ENCODE measurements at regions not wholly inside any gene's neighbourhood (a gene's known extent, or its start where the extent isn't known, plus 50 kb on each side); places are given as distances from the start of the nearest gene placed in this dataset.
A peak's percentile ranks its signal among the peaks of the same experiment; 100 is the strongest.

DNA sequence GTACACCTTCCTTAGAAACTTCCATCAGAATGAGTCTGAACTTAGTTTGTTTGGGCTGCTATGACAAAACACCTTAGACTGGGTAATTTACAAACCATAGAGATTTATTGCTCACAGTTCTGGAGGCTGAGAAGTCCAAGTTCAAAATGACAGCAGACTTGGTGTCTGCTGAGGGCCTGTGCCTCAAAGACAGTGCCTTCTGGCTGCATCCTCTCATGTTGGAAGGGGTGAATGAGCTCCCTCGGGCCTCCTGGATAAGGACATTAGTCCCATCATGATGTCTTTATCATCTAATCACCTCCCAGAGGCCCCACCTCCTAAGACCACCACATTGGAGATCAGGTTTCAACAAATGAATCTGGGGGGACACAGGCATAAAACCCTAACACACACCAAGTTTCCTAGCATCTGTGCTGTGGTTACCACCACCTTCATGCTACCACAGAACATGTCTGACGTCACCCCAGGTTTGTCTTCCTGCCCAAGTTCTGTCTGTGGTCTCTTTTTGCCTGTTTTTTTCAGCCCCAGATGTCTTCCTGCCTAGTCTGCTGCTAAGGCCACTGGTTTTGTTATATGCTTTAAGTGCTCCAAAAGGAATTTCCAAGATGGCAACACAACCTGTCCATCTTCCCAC is 150.9 kb upstream of the COBL start:
- Mint-ChIP-seq H3K27ac (no peak overlapping the region), H3K9me3 (no peaks in the 10 kb centered on the region), H3K4me3 (no peak overlapping the region), H3K36me3 (ENCODE audit: low read depth) (no peaks in the 10 kb centered on the region), H3K27me3 (peaks cover 3% of the 10 kb centered on the region), H3K4me1 (ENCODE audit: low read depth) (peaks cover 11% of the 10 kb centered on the region)
- no peak overlapping the region for H3K27ac ChIP-seq (ENCODE audit: low read depth in 1 of 2, low read length in 2 of 2)
- H3K4me1 ChIP-seq (ENCODE audit: insufficient read depth, low read length), result no peaks in the 10 kb centered on the region
- intact Hi-C loops (cut with DNase I, micrococcal nuclease), result no loop called here
- DNase-seq, result peak in 3 of 14 experiments; percentile 31 to 48 (median 32)
- peaks cover 0 to 6% of the 10 kb centered on the region in 2 experiments for H3K27me3 ChIP-seq (ENCODE audit: control insufficient read depth in 1 of 2, insufficient read depth in 2 of 2, low read length in 2 of 2)
- peak; percentile 71 for ATAC-seq (ENCODE audit: poor library complexity)
- peaks cover 0 to 11% of the 10 kb centered on the region in 2 experiments for H3K9me3 ChIP-seq (ENCODE audit: control insufficient read depth in 1 of 2, insufficient read depth in 1 of 2, low read length in 2 of 2)
- no peak overlapping the region for H3K4me3 ChIP-seq (ENCODE audit: low read length)
- POLR2A ChIA-PET, result no interaction called here
- CTCF ChIA-PET, result interaction anchor here (0.6 kb wide), 1 partner anchor 1439 kb away, joined by 3 read pairs; no protein-coding TSS in a partner anchor
- no peak for TF ChIP-seq CTCF (IDR thresholded peaks at IDR 0.05)
- no peaks in the 10 kb centered on the region for H3K36me3 ChIP-seq (ENCODE audit: insufficient read depth, low read length)

- no peaks in the 10 kb centered on the region for H3K27me3 Mint-ChIP-seq
- ChIA-PET POLR2A (no interaction called here), CTCF (no interaction called here)
- intact Hi-C loops (cut with DNase I, micrococcal nuclease), result no loop called here
- DNase-seq, result no peak
- H3K36me3 ChIP-seq (ENCODE audit: insufficient read depth, low read length), result no peaks in the 10 kb centered on the region
- no peak overlapping the region for H3K4me3 Mint-ChIP-seq
- TF ChIP-seq CTCF (IDR thresholded peaks at IDR 0.05), result no peak
- no peak overlapping the region for H3K27ac Mint-ChIP-seq
- no peak overlapping the region for H3K27ac ChIP-seq (ENCODE audit: low read depth in 1 of 2, low read length in 2 of 2)
- H3K4me3 ChIP-seq (ENCODE audit: low read length), result no peak overlapping the region
- H3K36me3 Mint-ChIP-seq (ENCODE audit: low read depth), result no peaks in the 10 kb centered on the region
- no peaks in the 10 kb centered on the region for H3K9me3 ChIP-seq (ENCODE audit: control insufficient read depth in 1 of 2, insufficient read depth in 1 of 2, low read length in 2 of 2)
- ATAC-seq (ENCODE audit: poor library complexity), result no peak
- H3K9me3 Mint-ChIP-seq, result no peaks in the 10 kb centered on the region
- H3K4me1 ChIP-seq (ENCODE audit: insufficient read depth, low read length), result no peaks in the 10 kb centered on the region
- no peaks in the 10 kb centered on the region for H3K4me1 Mint-ChIP-seq (ENCODE audit: low read depth)
- H3K27me3 ChIP-seq (ENCODE audit: control insufficient read depth in 1 of 2, insufficient read depth in 2 of 2, low read length in 2 of 2), result no peaks in the 10 kb centered on the region
Observed at GRCh38 chr7:51459809-51460208, 143.2 kb upstream of the COBL start.

DNA sequence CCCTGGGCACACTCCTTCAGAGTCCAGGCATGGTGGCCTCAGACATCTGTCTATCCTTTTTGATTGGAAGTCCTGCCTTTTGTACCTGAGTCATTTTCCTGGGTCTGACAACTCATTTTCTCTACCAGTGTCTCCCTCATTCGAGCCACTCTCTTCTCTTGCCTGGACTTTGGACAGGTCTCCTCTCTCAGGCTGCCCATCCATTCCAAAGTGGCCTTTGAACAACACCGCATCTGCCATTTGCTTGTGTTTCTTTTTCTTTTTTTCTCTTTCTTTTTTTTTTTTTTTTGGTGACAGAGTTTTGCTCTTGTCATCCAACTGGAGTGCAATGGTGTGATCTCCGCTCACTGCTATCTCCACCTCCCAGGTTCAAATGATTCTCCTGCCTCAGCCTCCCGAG is 142.1 kb upstream of the COBL start:
- H3K36me3 ChIP-seq (ENCODE audit: insufficient read depth, low read length), result no peaks in the 10 kb centered on the region
- no peak for TF ChIP-seq CTCF (IDR thresholded peaks at IDR 0.05)
- no peak for ATAC-seq (ENCODE audit: poor library complexity)
- H3K36me3 Mint-ChIP-seq (ENCODE audit: low read depth), result no peaks in the 10 kb centered on the region
- no peak overlapping the region for H3K27ac ChIP-seq (ENCODE audit: low read depth in 1 of 2, low read length in 2 of 2)
- DNase-seq, result no peak
- CTCF ChIA-PET, result no interaction called here
- H3K27me3 ChIP-seq (ENCODE audit: control insufficient read depth in 1 of 2, insufficient read depth in 2 of 2, low read length in 2 of 2), result no peaks in the 10 kb centered on the region
- no peaks in the 10 kb centered on the region for H3K27me3 Mint-ChIP-seq
- no peak overlapping the region for H3K4me3 ChIP-seq (ENCODE audit: low read length)
- H3K9me3 Mint-ChIP-seq, result no peaks in the 10 kb centered on the region
- POLR2A ChIA-PET, result no interaction called here
- H3K4me3 Mint-ChIP-seq, result no peak overlapping the region
- intact Hi-C loops (cut with DNase I, micrococcal nuclease), result no loop called here
- H3K4me1 ChIP-seq (ENCODE audit: insufficient read depth, low read length), result no peaks in the 10 kb centered on the region
- no peak overlapping the region for H3K27ac Mint-ChIP-seq
- no peaks in the 10 kb centered on the region for H3K4me1 Mint-ChIP-seq (ENCODE audit: low read depth)
- H3K9me3 ChIP-seq (ENCODE audit: control insufficient read depth in 1 of 2, insufficient read depth in 1 of 2, low read length in 2 of 2), result no peaks in the 10 kb centered on the region

All from CD4-positive, alpha-beta T cell (primary cell).